ENCODE measurements at regions not wholly inside any gene's neighbourhood (a gene's known extent, or its start where the extent isn't known, plus 50 kb on each side); places are given as distances from the start of the nearest gene placed in this dataset.
"Not testable (repeated sequence)": the region's sequence is repeated elsewhere in the genome, so short reads cannot be mapped to it uniquely, and the experiment has no call there.

- no peak for DNase-seq (ENCODE audit: low read depth)
Measured at GRCh38 chr5:21613971-21614488, 1239.1 kb downstream of the CDH12 start.

GRCh38 chr5:21603796-21604195, 1249.3 kb downstream of the CDH12 start:
- no peak for DNase-seq (ENCODE audit: low read depth)

- DNase-seq (ENCODE audit: low read depth): no peak
Measured at GRCh38 chr5:21594566-21594965, 1258.6 kb downstream of the CDH12 start.

GRCh38 chr5:21593261-21593660, 1259.9 kb downstream of the CDH12 start:
- DNase-seq (ENCODE audit: low read depth): no peak

GRCh38 chr5:21581508-21581907, 1271.6 kb downstream of the CDH12 start:
- DNase-seq (ENCODE audit: low read depth): no peak

GRCh38 chr5:21574961-21575360, 1278.2 kb downstream of the CDH12 start:
- DNase-seq (ENCODE audit: low read depth): no peak

- DNase-seq (ENCODE audit: low read depth): no peak
Measured at GRCh38 chr5:21574438-21574837, 1278.7 kb downstream of the CDH12 start.

- DNase-seq (ENCODE audit: low read depth): no peak
Measured at GRCh38 chr5:21573416-21574314, 1279.5 kb downstream of the CDH12 start.

GRCh38 chr5:21571196-21571595, 1281.9 kb downstream of the CDH12 start:
- not testable (repeated sequence) for DNase-seq (ENCODE audit: low read depth)

- peak; percentile 17 for DNase-seq (ENCODE audit: low read depth)
Measured at GRCh38 chr5:21559109-21559508, 1294.0 kb downstream of the CDH12 start.

- DNase-seq (ENCODE audit: low read depth): not testable (repeated sequence)
Measured at GRCh38 chr5:21552263-21552662, 1300.9 kb downstream of the CDH12 start.

- DNase-seq (ENCODE audit: low read depth): not testable (repeated sequence)
Measured at GRCh38 chr5:21550916-21551315, 1302.2 kb downstream of the CDH12 start.

- not testable (repeated sequence) for DNase-seq (ENCODE audit: low read depth)
Measured at GRCh38 chr5:21547656-21548055, 1305.5 kb downstream of the CDH12 start.

GRCh38 chr5:21535114-21535513, 1318.0 kb downstream of the CDH12 start:
- DNase-seq (ENCODE audit: low read depth): not testable (repeated sequence)

- not testable (repeated sequence) for DNase-seq (ENCODE audit: low read depth)
Measured at GRCh38 chr5:21521157-21521556, 1332.0 kb downstream of the CDH12 start.

- not testable (repeated sequence) for DNase-seq (ENCODE audit: low read depth)
Measured at GRCh38 chr5:21496926-21497325, 1356.2 kb downstream of the CDH12 start.

- DNase-seq (ENCODE audit: low read depth): not testable (repeated sequence)
Measured at GRCh38 chr5:21496056-21496455, 1357.1 kb downstream of the CDH12 start.

GRCh38 chr5:21495235-21495634, 1357.9 kb downstream of the CDH12 start:
- peak; percentile 4 for DNase-seq (ENCODE audit: low read depth)

- DNase-seq (ENCODE audit: low read depth): not testable (repeated sequence)
Measured at GRCh38 chr5:21494033-21494432, 1359.1 kb downstream of the CDH12 start.

- not testable (repeated sequence) for DNase-seq (ENCODE audit: low read depth)
Measured at GRCh38 chr5:21491182-21491581, 1362.0 kb downstream of the CDH12 start.

- DNase-seq (ENCODE audit: low read depth): not testable (repeated sequence)
Measured at GRCh38 chr5:21488828-21489227, 1364.3 kb downstream of the CDH12 start.

- DNase-seq (ENCODE audit: low read depth): peak; percentile 42
Measured at GRCh38 chr5:21485458-21486000, 1367.6 kb downstream of the CDH12 start.

- not testable (repeated sequence) for DNase-seq (ENCODE audit: low read depth)
Measured at GRCh38 chr5:21484498-21484889, 1368.7 kb downstream of the CDH12 start.

Data from Daoy (cell line).